Lung (tissue), 11 donors: ENCODE measurements at regions not wholly inside any gene's neighbourhood (a gene's known extent, or its start where the extent isn't known, plus 50 kb on each side); places are given as distances from the start of the nearest gene placed in this dataset.

Experiments used
- ATAC-seq: fragments of 200-7000 bp; cut with Tn5 transposase; one replicate; pipeline ENCODE4 v1.9.1; 2020; ENCODE audit warnings: moderate number of reproducible peaks; ENCODE audit not compliant: insufficient read depth, low FRiP score
- DNase-seq, 3 donors: peaks; one replicate each; pipeline ENCODE4 v3.0.0-alpha.2; 2013 to 2017
- H3K27ac ChIP-seq, 2 donors: one replicate each; pipeline ENCODE4 v1.5.1; 2013; ENCODE audit warnings: mild to moderate bottlenecking in 2 of 2, moderate library complexity in 2 of 2, control low read depth in 1 of 2, inconsistent platforms in 1 of 2, low read depth in 1 of 2, low read length in 1 of 2
- H3K27me3 ChIP-seq, 3 donors: one replicate each; pipeline ENCODE4 v1.5.1; 2013; ENCODE audit warnings: low read length in 2 of 3; ENCODE audit not compliant: control insufficient read depth in 3 of 3, insufficient read depth in 3 of 3
- H3K36me3 ChIP-seq, 4 donors: one replicate each; pipeline ENCODE4 v1.5.1; 2013; ENCODE audit warnings: low read length in 4 of 4, mild to moderate bottlenecking in 1 of 4, moderate library complexity in 1 of 4; ENCODE audit not compliant: control insufficient read depth in 4 of 4, insufficient read depth in 4 of 4
- H3K4me1 ChIP-seq, 5 donors: one replicate each; pipeline ENCODE4 v1.5.1; 2013; ENCODE audit warnings: low read length in 5 of 5, mild to moderate bottlenecking in 2 of 5, moderate library complexity in 1 of 5; ENCODE audit not compliant: control insufficient read depth in 5 of 5, insufficient read depth in 5 of 5
- H3K4me3 ChIP-seq: one replicate; pipeline ENCODE4 v1.5.1; 2013; ENCODE audit warnings: mild to moderate bottlenecking, control low read depth, moderate library complexity
- H3K9ac ChIP-seq, 2 donors: one replicate each; pipeline ENCODE4 v1.5.1; 2013; ENCODE audit warnings: low read length in 2 of 2, control low read depth in 1 of 2; ENCODE audit not compliant: insufficient read depth in 1 of 2
- H3K9me3 ChIP-seq, 4 donors: one replicate each; pipeline ENCODE4 v1.5.1; 2013; ENCODE audit warnings: low read length in 3 of 4, mild to moderate bottlenecking in 1 of 4, moderate library complexity in 1 of 4; ENCODE audit not compliant: control insufficient read depth in 4 of 4, insufficient read depth in 3 of 4
- WGBS, 2 donors: extraction: QIAGEN DNeasy Blood & Tissue Kit; methylation state at CpG; one replicate each; pipeline ENCODE4 v1.1.7; 2013; 5-methylcytosine and 5-hydroxymethylcytosine counted together
- TF ChIP-seq, protein P1 (sequence below): IDR thresholded peaks from 2 replicates; pipeline ENCODE4 v1.5.1; 2012; ENCODE audit warnings: mild to moderate bottlenecking; ENCODE audit errors: control extremely low read depth, extremely low read depth
- donor health status: control.
- donor health status: control.
- donor health status: Bipolar disorder and iron deficiency.
- donor health status: healthy.
- donor health status: DM: yes; HTN: yes; CAD: no.

DNA sequence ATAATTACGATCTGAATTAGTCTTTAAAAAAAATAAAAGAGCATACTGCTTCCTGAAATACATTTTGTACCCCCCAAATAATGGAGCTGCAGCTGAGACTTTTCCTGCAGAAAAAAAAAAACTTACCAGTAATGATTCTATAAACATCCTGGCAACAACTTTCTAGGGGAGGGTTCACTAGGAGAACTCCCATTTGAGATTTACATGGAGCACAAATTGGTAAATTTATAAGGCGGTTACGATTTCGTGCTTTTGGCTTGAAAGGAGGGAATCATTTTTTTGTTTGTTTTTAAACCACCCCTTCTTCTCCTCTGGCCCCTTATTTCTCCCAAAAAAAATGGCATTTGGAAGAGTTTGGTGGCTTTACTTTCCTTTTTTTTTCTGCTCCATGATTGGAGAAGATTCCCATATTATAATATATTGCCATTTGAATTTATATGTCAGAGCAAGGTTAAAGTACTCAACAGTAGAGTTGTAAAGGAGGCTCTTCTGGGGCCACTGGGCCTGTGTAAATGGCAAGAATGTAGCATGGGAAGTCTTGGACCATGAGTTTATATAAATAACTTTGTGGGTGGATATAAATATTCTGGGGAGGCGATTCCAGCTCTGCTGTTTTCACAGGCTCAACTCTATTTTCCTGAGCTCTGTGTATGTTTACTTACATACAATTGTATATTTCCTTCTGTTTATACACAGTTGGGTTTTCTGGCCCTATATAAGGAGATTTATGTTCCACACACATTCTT lies 159.9 kb downstream of the CSNK1G3 start:
- Histone ChIP-seq H3K36me3 (no peaks in the 10 kb centered on the region), H3K9ac (no peak overlapping the region), H3K9me3 (no peaks in the 10 kb centered on the region), H3K27me3 (no peaks in the 10 kb centered on the region), H3K4me3 (no peak overlapping the region), H3K4me1 (peaks cover 0 to 20% (median 9%) of the 10 kb centered on the region in 5 donors), H3K27ac (no peak overlapping the region)
- DNase-seq (peak in 2 of 3 donors; percentile 58 to 67), ATAC-seq (no peak)
- TF ChIP-seq, protein P1, sequence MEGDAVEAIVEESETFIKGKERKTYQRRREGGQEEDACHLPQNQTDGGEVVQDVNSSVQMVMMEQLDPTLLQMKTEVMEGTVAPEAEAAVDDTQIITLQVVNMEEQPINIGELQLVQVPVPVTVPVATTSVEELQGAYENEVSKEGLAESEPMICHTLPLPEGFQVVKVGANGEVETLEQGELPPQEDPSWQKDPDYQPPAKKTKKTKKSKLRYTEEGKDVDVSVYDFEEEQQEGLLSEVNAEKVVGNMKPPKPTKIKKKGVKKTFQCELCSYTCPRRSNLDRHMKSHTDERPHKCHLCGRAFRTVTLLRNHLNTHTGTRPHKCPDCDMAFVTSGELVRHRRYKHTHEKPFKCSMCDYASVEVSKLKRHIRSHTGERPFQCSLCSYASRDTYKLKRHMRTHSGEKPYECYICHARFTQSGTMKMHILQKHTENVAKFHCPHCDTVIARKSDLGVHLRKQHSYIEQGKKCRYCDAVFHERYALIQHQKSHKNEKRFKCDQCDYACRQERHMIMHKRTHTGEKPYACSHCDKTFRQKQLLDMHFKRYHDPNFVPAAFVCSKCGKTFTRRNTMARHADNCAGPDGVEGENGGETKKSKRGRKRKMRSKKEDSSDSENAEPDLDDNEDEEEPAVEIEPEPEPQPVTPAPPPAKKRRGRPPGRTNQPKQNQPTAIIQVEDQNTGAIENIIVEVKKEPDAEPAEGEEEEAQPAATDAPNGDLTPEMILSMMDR = no peak
- 80% methylated on average over 5 of the region's 5 CpGs for WGBS, 2 donors

DNA sequence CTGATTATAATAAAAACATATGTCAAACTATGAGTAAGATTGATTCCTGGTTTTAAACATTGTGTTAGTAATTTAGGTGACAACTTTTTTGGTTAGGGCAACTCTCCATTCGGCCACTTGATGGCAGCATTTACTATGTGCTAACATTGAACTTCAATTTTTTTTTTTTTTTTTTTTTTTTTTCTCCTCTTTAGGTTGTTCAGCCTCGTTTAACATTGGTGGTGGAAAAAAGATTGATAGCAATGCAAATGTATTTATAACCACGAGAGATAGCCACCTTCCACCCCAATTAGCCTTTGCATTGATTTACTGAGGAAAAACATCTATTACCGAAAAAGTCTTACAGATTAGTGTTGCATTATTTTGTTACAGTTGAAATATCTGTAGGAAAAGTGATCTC lies 159.1 kb downstream of the CSNK1G3 start:
- Histone ChIP-seq H3K36me3 (no peaks in the 10 kb centered on the region), H3K9me3 (peaks cover 0 to 2% (median 0%) of the 10 kb centered on the region in 4 donors), H3K4me3 (no peak overlapping the region), H3K27me3 (no peaks in the 10 kb centered on the region), H3K27ac (no peak overlapping the region), H3K9ac (no peak overlapping the region), H3K4me1 (peaks cover 0 to 20% (median 9%) of the 10 kb centered on the region in 5 donors)
- TF ChIP-seq, protein P1 = peak; percentile 60
- DNase-seq (peak; percentile 58 to 80 (median 76)), ATAC-seq (peak; percentile 75)
- 14% methylated on average over 4 of the region's 4 CpGs for WGBS, 2 donors
